GM19351 (cell line): ENCODE measurements at regions not wholly inside any gene's neighbourhood (a gene's known extent, or its start where the extent isn't known, plus 50 kb on each side); places are given as distances from the start of the nearest gene placed in this dataset.

Source experiments
- ATAC-seq: cut with Tn5 transposase; IDR thresholded peaks from one replicate; pipeline ENCODE4 v1.9.1; 2021; ENCODE audit warnings: mild to moderate bottlenecking, moderate library complexity; ENCODE audit not compliant: unreplicated experiment

DNA sequence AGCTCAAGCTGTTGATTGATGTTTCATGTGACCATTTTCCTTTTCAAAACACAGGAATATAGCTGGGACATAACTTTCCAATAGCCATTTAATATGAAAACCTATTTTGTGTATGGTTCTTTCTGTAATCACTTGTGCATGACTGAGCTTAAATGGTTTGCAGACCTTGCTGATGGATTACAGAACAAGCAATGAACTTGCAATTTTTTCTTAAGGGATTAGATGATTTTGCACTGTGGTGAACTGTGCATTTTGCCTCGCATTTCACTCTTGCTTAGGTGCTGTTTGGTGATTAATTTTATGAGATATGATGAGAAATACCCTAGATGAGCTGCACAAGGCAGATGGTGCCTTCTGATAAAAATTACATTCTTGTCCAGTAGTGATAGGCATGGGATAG is 419.0 kb upstream of the FBXO33 start:
- no peak for ATAC-seq

DNA sequence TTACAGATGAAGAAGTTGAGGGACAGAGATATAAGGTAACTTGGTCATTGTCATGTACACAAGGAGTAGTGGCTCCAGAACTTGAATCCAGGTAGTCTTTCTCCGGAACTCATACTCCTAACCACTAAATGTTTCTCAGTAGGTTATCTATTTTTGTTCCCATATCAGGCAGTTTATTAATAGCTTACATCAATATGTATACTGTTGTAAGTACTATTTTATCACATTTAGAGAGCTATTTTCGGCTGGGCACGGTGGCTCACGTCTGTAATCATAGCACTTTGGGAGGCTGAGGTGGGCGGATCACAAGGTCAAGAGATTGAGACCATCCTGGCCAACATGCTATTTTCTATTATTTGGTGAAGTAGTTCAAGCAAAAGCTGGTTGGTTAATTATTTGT is 415.6 kb upstream of the FBXO33 start:
- ATAC-seq = no peak

DNA sequence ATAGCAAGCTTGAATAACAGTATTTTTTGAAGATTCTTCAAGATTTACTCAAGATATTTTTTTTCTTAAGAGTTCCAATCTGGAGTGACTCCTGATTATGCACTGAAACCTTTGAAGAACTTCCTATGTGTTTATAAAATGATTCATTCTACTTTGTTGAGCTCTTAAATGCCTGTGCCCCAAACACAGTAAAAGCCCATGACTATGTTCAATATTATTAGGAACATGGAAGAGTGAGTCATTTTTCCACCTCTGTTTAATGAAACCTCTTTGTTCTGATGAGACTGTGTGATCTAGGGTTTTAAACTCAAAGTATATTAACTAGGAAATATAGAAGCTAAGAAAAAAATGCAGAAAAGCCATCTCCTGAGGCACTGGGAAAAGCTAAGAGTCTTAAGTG is 415.0 kb upstream of the FBXO33 start:
- no peak for ATAC-seq

DNA sequence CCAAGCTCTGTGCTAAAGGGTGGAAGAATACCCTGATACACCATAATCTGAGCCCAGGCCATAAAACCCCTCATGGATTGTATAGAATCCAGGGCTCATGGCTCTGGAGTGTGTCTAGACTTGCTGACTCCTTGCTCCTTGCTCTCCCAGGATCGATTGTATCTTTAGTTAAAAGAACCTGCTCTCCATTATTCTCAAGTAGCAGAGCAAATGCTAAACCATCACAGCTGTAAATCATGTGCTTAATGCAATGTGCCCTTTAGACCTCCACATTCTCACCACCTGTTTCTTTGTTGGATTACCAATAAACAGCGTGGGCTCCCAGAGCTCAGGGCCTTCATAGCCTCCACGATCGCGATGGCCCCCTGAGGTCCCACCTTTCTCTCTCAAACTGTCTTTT is 411.6 kb upstream of the FBXO33 start:
- ATAC-seq = no peak

DNA sequence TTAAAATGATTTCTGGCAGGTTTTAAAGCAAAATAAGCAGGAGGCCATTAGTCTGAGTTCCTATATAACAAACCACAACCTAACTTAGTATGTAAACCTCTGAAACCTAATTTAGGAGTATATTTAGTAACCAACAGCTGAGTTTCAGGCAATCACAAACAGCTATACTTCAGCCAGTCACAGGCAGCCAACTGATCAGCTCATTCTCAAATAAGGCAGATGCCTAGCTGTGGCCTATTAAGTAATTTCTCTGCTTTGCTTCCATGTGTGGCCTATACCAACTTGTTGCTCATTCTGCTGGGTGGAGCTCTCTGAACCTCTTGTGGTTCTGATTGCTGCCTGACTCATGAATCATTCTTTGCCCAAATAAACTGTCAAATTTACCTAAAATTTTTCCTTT is 408.9 kb upstream of the FBXO33 start:
- ATAC-seq = no peak

DNA sequence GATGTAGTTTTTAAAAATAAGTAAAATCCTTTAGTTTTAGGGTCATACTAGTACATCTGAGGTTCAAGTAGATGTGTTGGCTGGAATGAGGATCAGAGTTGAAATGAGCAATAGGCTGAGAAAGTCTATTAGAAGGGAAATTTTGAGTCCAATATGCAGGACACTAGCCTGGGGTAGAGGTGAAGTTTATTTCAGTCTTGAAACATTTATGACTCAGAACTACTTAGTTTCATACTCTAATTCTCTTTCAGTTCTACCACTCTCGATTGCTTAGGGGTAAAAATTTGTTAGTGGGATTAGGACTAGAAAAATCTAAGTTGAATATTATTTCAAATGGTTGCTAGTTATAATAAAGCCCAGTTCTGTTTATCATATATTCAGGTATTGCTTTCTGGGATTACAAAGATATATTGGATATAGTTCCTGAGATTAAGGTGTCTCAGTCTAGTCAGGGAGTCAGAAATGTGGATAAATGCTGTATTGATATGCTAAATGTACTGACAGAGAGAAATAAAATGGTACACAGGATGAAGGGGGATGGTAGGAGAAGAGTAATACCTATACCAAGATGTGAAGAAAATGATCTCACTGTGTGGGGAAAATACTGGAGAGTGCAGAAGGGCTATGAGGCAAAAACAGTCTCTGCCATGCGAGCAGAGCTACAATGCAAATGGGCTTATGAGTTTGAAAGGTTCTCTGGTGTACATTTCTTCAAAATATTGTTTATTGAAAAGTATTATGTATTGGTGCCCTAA is 395.8 kb upstream of the FBXO33 start:
- ATAC-seq = peak; percentile 95

DNA sequence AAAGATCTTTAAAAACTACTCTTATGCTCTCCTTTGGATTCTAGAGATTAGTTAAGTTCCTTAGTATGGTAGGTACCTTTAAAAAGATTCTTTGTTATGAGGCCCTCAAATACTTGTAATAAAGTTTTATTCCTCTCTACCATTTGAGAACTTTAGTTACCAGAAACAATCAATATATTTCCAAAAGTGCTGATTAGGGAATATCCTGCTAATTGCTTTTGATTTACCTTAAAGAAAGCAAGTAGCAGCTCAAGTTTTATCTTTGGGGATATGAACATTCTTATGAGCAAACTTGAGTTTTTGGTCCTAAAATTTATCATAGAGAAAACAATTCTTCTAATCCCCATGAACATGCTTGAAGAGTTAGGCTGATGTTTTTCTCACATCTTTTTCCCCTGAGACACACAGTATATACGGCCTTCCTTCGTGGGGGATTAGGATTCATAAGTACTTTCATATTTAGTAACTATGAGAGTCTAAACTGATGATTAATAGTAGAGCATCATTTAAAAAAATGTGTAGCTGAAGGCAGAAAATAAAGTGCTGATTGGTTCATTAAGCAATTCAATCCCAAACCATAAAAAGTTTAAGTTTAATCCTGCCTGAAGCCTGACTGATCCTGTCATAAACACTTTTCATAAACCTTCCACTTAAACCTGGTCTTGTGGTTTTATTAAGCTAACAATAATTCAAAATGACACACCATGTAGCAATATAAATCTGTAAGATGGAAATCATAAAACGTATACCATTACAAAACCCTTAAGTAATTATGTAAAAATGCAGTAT is 380.5 kb upstream of the FBXO33 start:
- no peak for ATAC-seq

DNA sequence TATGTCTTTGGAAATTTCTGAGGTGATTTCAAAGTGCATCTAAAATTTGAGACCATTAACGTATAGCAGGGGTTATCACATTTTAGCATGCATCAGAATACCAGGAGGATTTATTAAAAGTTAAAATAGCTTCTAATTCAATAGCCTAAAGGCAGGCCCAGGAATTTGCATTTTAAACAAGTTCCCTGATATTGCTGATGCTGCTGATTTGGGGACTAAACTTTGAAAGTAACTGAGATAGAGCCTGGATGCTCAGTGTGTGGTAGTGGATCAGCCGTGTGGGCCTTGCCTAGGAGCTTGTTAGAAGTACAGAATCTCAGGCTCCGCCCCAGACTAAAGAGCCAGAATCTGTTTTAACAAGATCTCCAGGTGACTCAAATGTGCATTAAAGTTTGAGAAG is 375.0 kb upstream of the FBXO33 start:
- ATAC-seq = no peak

DNA sequence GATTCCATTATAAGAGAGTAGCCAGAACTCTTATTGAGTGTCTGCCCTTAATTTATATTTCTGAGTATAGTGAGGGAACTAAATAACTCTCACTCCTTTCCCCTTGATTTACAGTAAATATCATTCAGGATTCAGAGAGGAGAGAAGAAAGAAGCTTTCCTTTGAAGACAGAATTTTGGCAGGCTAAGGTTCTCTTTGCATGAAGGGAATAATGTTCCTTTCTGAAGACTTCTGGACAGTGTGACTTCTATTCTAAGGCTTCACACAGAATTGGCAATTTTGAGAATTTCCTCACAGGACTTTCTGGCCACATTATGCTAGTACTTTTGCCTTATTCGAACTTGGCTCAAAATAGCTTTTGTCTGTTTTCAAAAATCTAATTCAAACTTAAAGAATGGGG is 352.2 kb upstream of the FBXO33 start:
- ATAC-seq = no peak

DNA sequence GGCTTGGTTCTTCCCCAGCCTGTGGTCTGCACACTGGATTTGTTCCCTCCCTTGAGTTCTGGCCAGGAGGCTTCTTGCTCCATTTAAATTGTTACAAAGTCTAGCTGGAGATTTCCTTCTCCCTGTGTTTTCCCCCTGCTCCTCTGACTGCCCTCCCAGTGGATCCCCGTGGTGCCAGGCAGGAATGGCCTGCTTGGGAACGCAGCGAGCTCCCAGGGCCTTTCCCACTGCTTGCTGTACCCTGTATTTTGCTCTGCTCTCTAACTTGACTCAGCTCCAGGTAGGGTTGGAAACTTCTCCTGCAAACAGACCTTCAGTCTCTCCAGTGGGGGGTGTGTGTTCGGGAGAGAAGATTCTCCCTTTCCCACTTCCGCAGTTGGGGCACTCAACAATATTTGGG is 349.2 kb upstream of the FBXO33 start:
- no peak for ATAC-seq

DNA sequence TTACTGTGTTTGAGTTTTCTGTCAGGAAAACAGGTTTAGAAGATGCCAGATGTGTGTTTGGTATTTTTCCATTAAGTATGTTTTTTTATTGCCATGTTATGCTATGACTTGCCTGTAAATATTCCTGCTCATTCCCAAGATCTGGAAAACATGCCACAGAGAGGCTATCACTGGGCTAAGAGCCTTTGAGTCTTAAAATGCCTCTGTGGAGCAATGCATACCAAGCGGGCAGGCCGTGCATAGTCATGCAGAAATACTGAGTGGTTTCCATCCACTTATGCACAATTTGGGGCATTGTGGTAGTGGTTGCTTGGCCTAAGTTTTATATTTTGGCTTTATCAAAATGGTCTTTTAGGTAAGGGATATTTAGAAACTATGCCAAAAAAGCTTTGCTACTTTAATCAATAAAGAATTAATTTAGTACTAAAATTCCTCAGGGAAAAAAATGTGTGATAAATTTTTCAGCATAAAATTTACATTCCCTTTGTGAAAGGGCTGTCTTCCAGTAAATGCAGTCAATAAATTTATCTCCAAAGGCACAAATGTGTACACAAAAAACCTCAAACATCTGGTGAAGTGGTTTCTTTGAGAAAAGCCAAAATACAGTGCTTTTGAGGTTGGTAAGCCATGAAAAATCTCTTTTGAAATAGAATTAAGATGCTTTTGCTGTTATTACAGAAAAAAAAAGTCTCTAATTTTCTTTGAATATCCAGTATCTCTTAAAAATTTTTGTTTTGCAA is 341.3 kb upstream of the FBXO33 start:
- no peak for ATAC-seq

DNA sequence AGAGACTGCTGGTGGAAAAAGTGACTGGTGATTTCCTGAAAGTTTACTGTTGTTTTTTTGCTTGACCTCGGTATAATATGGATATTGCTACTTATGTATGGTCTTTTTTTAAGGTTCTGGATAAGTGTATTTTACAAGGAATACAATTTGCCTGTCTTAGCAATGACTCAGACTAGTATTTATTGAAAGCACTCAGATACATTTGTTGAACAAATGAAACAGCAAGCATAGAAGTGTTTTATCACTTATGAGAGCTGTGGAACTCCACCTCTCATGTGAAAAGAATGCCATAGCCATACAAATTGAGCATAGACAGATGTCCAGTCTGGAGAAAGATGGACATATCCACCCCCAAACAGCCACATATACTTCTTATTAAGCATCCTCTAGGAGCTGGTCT is 340.4 kb upstream of the FBXO33 start:
- ATAC-seq = no peak

DNA sequence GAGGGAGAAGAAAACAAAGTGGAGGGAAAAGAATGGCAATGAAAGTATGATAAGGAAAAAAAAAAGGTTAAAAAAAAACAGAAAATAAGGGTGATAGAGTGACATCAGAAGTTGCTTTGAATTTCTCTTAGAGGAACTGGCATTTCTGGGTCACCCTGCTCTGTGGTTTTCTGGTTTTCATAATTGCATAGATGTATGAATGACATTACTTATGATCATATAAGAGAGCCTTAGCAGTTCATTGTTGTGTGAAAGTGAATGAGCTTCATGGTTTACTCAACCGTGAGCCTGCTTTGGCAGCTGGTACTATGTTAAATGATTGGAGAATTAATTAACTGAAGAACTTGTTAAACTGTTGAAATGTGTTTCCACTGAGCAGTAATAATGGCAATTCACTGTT is 336.4 kb upstream of the FBXO33 start:
- ATAC-seq = peak; percentile 54

DNA sequence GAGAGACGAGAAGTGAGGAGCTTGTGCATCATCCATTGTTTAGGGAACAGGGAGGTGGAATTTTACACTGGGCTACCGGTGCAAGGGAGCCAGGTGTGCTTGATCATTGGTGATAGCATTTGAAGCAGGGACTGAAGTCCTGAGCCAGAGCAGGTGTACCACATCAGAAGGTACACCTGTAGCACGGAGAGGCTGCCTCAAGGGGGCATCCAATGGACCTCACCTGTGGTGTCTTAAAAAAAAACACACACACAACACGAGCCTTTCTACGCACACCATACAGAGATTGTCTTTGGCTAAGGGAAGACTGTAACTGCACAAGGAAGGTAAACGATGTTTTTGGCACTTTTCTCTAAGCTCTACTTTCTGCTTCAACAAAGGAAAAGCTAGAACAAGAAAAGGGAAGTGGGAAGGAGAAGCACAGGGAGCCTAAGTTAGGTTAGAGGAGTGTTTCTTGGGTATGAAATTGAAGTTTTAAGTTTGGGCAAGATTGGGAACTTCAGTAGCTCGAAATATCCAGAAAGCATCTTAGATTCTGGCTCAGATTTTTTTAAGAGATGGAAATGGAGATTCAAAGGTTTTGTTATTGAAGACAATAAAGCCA is 334.3 kb upstream of the FBXO33 start:
- ATAC-seq = no peak

DNA sequence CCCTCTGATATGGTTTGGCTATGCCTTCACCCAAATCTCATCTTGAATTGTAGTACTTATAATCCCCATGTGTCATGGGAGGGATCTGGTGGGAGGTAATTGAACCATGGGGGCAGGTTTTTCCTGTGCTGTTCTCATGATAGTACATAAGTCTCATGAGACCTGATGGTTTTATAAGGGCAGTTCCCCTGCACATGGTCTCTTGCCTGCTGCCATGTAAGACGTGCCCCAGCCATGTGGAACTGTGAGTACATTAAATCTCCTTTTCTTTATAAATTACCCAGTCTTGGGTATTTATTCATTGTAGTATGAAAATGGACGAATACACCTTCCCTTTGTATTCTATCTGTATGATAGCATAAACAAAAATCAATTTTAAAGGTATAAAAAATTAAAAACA is 333.4 kb upstream of the FBXO33 start:
- ATAC-seq = no peak

DNA sequence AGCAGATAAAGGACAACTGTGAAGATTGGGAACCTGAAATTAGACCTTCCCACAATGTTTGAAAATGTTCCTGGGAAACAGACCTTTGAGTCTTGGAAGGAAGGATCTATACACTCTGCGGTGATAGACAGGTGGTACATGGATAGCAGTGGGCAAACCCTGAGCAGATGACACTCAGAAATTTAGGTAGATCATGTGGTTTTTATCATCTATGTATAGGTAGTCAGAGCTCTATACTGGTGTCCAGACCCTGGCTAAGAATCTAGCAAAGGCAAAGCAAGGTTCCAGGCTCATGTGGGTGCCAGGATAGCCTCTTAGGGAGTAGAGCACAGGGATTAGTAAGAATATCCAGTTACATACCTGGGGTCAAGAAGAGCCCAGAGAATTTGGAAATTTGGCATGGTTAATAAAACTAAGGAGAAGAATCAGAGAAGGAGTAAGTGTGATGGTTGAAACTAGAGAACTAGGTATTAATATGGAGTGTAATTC is 331.2 kb upstream of the FBXO33 start:
- ATAC-seq = peak; percentile 38

DNA sequence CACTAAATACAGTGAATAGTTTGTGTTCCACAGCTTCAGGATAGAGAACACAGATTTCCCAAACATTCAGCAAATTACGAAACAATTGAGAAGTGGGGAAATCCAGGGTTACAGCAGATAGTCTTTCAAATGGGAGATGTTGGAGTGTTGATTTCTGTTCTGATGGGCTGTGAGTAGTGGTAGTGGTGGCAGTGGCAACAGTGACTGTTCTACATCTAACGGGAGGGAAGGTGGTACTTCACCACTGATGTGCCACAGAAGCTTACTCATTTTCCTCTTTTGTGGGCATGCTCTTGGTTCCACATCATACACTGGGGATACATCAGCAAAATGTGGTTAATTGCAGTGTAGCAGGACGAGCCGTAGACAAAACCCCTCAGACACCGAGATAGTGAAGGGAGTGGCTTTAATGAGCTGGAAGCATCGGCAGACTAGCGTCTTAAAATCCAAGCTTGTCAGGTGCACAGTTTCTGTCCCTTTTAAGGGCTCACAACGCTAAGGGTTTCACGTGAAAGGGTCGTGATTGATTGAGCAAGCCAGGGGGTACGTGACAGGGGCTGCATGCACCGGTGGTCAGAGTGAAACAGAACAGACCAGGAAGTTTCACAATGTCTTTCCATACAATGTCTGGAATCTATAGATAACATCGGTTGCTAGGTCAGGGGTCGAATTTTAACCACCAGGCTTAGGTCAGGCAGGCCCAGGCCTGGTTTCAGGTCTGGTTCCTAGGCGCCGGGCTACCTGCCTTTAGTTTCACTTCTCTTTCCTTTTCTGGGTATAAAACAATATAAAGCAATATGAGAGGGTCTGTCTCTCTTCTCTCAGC is 330.6 kb upstream of the FBXO33 start:
- peak; percentile 61 for ATAC-seq

DNA sequence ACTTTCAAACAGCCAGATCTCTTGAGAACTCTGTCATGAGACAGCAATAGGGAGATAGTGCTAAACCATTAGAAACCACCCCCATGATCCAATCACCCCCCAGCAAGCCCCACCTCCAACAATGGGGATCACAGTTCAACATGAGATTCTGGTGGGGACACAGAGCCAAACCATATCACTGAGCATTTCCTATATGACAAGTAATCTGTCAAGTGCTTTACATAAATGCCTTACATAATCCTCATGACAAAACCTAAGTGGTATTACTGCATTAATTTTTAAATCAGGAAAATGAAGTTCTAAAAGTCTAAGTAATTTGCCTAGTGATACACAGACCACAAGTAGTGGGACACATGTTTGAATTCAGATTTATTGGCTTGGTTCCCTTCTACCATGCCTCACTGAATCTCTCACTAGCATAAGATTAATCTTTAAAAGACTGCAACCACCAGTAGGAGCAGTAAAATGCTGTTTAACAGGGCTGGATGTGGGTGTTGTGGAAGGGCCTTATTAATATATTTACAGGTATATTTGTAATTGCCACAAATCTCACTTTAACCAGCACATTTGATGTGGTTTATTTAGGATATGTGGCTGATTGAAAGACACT is 323.1 kb upstream of the FBXO33 start:
- ATAC-seq = no peak

DNA sequence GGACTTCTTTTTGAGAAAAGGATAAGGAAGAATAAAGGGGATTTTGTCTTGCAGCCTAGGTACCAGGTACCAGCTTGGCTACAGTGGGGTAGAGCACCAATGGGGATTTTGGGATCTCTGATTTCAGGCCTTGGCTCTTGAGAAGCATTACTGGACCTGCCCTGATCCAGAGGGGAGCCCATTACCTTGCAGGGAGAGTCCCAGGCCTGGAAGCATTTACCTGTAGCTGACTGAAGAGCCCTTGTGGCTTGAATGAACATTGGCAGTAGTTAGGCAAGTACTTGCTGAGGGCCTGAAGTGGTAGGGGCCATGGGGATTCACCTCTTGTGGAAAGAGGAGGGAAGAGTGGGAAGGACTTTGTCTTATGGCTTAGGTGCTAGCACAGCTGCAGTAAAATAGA is 308.2 kb upstream of the FBXO33 start:
- no peak for ATAC-seq

DNA sequence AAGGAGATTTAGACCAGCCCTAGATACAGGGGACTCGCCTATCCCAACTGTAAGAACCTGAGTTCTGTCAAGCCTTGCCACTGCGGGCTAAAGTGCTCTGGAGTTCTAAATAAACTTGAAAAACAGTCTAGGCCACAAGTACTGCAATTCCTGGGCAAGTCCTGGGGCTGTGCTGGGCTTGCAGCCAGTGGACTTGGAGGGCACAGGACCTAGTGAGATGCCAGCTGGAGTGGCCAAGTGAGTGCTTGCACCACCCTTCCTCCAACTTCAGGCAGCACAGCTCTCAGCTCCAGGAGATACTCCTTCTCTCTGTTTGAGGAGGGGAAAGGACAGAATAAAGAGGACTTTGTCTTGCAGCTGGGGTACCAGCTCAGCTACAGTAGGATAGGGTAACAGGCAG is 307.6 kb upstream of the FBXO33 start:
- no peak for ATAC-seq
